ENCODE measurements at regions not wholly inside any gene's neighbourhood (a gene's known extent, or its start where the extent isn't known, plus 50 kb on each side); places are given as distances from the start of the nearest gene placed in this dataset.

DNA sequence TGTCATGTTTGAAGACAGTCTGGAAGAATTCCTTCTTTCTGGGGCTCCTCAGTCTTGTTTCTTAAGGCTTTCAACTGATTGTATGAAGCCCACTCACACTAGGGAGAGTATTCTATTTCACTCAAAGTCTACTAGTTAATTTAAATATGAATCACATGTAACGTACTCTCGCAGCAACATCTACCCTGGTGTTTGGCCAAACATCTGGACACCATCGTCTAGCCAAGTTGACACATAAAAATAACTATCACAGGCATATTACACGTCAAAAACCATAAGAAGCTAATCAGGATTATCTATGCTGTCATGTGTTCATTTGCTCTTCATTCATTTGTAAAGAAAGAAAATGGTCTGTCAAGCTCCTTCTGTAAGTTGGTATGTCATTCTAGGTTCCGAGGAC, 787.4 kb downstream of the KCNJ2 start:
- H3K4me1 ChIP-seq (ENCODE audit: control insufficient read depth in 1 of 2, insufficient read depth in 2 of 2, low read length in 2 of 2): no peaks in the 10 kb centered on the region
- H3K9me3 ChIP-seq (ENCODE audit: control insufficient read depth in 1 of 2, low read length in 2 of 2): peaks cover 0 to 5% of the 10 kb centered on the region in 2 donors
- H3K27me3 ChIP-seq (ENCODE audit: low read depth, low read length): no peaks in the 10 kb centered on the region
- no peak overlapping the region for H3K27ac ChIP-seq (ENCODE audit: low read length)
- H3K4me3 ChIP-seq (ENCODE audit: low read depth in 1 of 2, low read length in 2 of 2): no peak overlapping the region
- H3K36me3 ChIP-seq (ENCODE audit: control insufficient read depth in 1 of 2, insufficient read depth in 2 of 2, low read length in 2 of 2): no peaks in the 10 kb centered on the region

DNA sequence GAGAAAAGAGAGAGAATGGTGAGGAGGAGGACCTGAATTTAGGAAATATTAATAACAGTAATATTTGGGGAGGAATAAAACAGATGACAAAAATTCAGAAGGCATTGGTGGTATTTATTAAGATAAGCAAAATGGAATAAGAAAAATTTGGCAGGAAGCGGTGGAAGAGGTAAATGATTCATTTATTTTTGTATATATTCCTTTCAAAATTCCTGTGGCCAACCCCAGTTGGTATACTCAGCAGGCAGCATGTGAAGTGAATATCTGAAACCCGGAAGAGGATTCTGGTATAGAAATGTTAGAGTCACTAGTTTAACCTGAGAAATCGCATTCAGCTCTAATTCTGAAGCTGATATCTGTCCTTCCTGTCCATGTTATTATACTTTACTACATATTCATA, 792.0 kb downstream of the KCNJ2 start:
- no peak overlapping the region for H3K4me3 ChIP-seq (ENCODE audit: low read depth in 1 of 2, low read length in 2 of 2)
- no peak overlapping the region for H3K27ac ChIP-seq (ENCODE audit: low read length)
- no peaks in the 10 kb centered on the region for H3K4me1 ChIP-seq (ENCODE audit: control insufficient read depth in 1 of 2, insufficient read depth in 2 of 2, low read length in 2 of 2)

DNA sequence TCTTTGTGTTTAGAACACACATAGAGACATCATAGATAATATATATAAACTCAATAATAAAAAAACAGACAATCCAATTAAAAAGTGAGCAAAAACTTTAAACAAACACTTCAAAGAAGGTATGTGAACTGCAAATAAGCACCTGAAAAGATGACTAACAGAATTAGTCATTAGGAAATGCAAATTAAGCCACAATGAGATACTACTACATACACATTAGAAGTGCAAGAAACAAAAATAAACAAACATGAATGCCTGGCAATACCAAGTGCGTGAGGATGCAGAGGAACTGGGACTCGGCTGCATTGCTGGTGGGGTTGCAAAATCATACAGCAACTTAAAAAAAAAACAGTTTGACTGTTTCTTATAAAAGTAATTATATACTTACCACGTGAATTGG, 799.0 kb downstream of the KCNJ2 start:
- H3K36me3 ChIP-seq (ENCODE audit: control insufficient read depth in 1 of 2, insufficient read depth in 2 of 2, low read length in 2 of 2): no peaks in the 10 kb centered on the region
- H3K4me1 ChIP-seq (ENCODE audit: control insufficient read depth in 1 of 2, insufficient read depth in 2 of 2, low read length in 2 of 2): no peaks in the 10 kb centered on the region
- peaks cover 0 to 11% of the 10 kb centered on the region in 2 donors for H3K9me3 ChIP-seq (ENCODE audit: control insufficient read depth in 1 of 2, low read length in 2 of 2)
- H3K4me3 ChIP-seq (ENCODE audit: low read depth in 1 of 2, low read length in 2 of 2): no peak overlapping the region
- no peak overlapping the region for H3K27ac ChIP-seq (ENCODE audit: low read length)
- H3K27me3 ChIP-seq (ENCODE audit: low read depth, low read length): no peaks in the 10 kb centered on the region

More for the DNA sequence above, 792.0 kb downstream of the KCNJ2 start:
- no peaks in the 10 kb centered on the region for H3K27me3 ChIP-seq (ENCODE audit: low read depth, low read length)
- H3K36me3 ChIP-seq (ENCODE audit: control insufficient read depth in 1 of 2, insufficient read depth in 2 of 2, low read length in 2 of 2): no peaks in the 10 kb centered on the region
- H3K9me3 ChIP-seq (ENCODE audit: control insufficient read depth in 1 of 2, low read length in 2 of 2): peaks cover 0 to 7% of the 10 kb centered on the region in 2 donors

DNA sequence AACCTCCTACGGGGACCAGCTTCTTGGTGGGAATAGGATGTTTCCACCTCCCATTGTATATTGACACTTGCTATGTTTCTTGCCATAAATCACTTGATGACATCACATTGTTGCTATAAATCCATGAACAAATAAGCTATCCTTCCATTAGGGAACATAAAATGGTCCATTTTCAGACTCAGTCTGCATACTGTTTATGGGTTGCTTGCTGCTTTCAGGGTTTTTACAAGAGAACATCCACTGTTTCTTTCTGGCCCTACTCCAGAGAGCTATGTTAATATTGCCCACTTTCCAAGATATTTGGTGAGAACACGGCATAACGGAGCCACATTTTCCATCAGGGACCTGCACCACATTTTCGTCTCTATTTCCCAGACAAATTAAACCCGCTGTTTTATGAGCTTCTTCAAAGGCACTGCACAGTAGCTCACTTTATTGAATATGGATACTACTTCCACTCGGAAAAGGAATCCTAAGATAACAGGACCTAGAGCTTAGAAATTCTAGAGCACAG, 800.2 kb downstream of the KCNJ2 start:
- H3K27ac ChIP-seq (ENCODE audit: low read length): no peak overlapping the region
- peaks cover 0 to 11% of the 10 kb centered on the region in 2 donors for H3K9me3 ChIP-seq (ENCODE audit: control insufficient read depth in 1 of 2, low read length in 2 of 2)
- no peaks in the 10 kb centered on the region for H3K4me1 ChIP-seq (ENCODE audit: control insufficient read depth in 1 of 2, insufficient read depth in 2 of 2, low read length in 2 of 2)
- no peak overlapping the region for H3K4me3 ChIP-seq (ENCODE audit: low read depth in 1 of 2, low read length in 2 of 2)
- no peaks in the 10 kb centered on the region for H3K36me3 ChIP-seq (ENCODE audit: control insufficient read depth in 1 of 2, insufficient read depth in 2 of 2, low read length in 2 of 2)
- H3K27me3 ChIP-seq (ENCODE audit: low read depth, low read length): no peaks in the 10 kb centered on the region

DNA sequence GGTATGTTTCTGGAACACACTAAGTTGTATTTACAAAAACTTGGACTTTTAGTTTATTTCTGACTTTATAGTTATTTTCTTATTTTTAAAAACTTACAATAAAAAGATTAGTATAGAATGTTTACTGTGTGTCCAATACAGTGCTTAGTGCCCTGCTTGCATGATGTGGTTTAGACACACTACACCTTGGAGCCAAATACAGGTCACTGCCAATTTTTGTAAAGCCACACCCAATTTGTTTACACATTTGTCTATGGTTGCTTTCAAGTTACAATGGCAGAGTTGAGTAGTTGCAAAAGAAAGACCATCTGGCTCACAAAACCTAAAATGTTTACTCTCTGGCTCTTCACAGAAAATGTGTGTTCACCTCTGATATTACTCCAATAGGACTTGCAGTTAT, 807.1 kb downstream of the KCNJ2 start:
- Histone ChIP-seq H3K36me3 (ENCODE audit: control insufficient read depth in 1 of 2, insufficient read depth in 2 of 2, low read length in 2 of 2) (no peaks in the 10 kb centered on the region), H3K4me3 (ENCODE audit: low read depth in 1 of 2, low read length in 2 of 2) (no peak overlapping the region), H3K27me3 (ENCODE audit: low read depth, low read length) (no peaks in the 10 kb centered on the region), H3K9me3 (ENCODE audit: control insufficient read depth in 1 of 2, low read length in 2 of 2) (peaks cover 0 to 3% of the 10 kb centered on the region in 2 donors), H3K4me1 (ENCODE audit: control insufficient read depth in 1 of 2, insufficient read depth in 2 of 2, low read length in 2 of 2) (no peaks in the 10 kb centered on the region), H3K27ac (ENCODE audit: low read length) (no peak overlapping the region)

DNA sequence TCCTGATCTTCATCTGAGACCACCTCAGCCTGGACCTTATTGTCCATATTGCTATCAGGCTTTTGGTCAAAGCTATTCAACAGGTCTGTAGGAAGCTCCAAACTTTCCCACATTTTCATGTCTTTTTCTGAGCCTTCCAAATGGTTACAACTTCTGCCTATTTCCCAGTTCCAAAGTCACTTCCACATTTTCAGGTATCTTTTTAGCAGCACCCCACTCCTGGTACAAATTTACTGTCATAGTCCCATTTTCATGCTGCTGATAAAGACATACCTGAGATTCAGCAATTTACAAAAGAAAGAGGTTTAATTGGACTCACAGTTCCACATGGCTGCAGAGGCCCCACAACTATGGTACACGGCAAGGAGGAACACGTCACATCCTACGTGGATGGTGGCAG, 815.5 kb downstream of the KCNJ2 start:
- Histone ChIP-seq H3K36me3 (ENCODE audit: control insufficient read depth in 1 of 2, insufficient read depth in 2 of 2, low read length in 2 of 2) (no peaks in the 10 kb centered on the region), H3K4me3 (ENCODE audit: low read depth in 1 of 2, low read length in 2 of 2) (no peak overlapping the region), H3K9me3 (ENCODE audit: control insufficient read depth in 1 of 2, low read length in 2 of 2) (peaks cover 0 to 19% of the 10 kb centered on the region in 2 donors), H3K27me3 (ENCODE audit: low read depth, low read length) (no peaks in the 10 kb centered on the region), H3K4me1 (ENCODE audit: control insufficient read depth in 1 of 2, insufficient read depth in 2 of 2, low read length in 2 of 2) (no peaks in the 10 kb centered on the region), H3K27ac (ENCODE audit: low read length) (no peak overlapping the region)

DNA sequence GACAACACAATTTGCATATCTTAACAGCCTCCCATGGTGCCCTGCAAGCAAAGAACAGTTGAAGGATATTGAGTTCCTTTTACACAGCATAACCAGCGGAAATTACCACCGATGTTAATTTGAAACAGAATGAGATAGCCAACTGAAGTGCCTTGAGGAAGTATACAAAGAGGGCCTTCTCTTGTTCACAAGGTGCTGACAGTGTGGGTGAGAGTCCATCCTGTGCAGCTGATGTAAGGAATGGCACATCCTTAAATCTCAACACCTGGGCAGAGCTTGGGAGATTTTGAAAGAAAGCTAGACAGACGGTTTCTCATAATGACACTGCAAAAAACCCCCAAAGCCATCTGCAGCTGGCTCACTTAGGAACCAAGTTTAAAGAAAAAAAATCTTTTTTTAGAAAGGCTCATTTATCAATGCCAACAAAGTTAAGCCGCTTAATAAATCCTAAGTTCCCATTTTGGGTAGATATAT, 818.6 kb downstream of the KCNJ2 start:
- Histone ChIP-seq H3K9me3 (ENCODE audit: control insufficient read depth in 1 of 2, low read length in 2 of 2) (peaks cover 0 to 19% of the 10 kb centered on the region in 2 donors), H3K27ac (ENCODE audit: low read length) (no peak overlapping the region), H3K4me3 (ENCODE audit: low read depth in 1 of 2, low read length in 2 of 2) (no peak overlapping the region), H3K36me3 (ENCODE audit: control insufficient read depth in 1 of 2, insufficient read depth in 2 of 2, low read length in 2 of 2) (no peaks in the 10 kb centered on the region), H3K4me1 (ENCODE audit: control insufficient read depth in 1 of 2, insufficient read depth in 2 of 2, low read length in 2 of 2) (no peaks in the 10 kb centered on the region), H3K27me3 (ENCODE audit: low read depth, low read length) (no peaks in the 10 kb centered on the region)

DNA sequence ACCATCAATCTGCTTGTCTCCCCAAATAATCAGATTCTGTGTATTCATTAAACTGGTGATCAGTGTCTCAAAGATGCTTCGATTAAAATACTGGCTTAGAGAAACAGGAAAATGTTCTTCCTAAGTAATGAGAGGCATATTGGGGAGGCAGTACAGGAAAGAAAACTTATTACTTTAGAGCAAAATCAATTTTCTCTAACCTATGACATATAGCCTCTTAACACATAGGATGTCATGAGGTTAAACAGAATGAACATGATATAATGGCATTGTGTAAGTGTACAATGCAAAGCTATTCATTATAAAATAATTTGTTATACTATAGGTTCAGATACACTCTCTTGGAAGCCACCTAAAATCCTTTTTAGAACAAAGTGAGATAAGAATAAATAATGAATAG, 819.3 kb downstream of the KCNJ2 start:
- H3K4me3 ChIP-seq (ENCODE audit: low read depth in 1 of 2, low read length in 2 of 2): no peak overlapping the region
- H3K9me3 ChIP-seq (ENCODE audit: control insufficient read depth in 1 of 2, low read length in 2 of 2): peaks cover 0 to 19% of the 10 kb centered on the region in 2 donors
- no peaks in the 10 kb centered on the region for H3K36me3 ChIP-seq (ENCODE audit: control insufficient read depth in 1 of 2, insufficient read depth in 2 of 2, low read length in 2 of 2)
- no peaks in the 10 kb centered on the region for H3K27me3 ChIP-seq (ENCODE audit: low read depth, low read length)
- no peaks in the 10 kb centered on the region for H3K4me1 ChIP-seq (ENCODE audit: control insufficient read depth in 1 of 2, insufficient read depth in 2 of 2, low read length in 2 of 2)
- no peak overlapping the region for H3K27ac ChIP-seq (ENCODE audit: low read length)

DNA sequence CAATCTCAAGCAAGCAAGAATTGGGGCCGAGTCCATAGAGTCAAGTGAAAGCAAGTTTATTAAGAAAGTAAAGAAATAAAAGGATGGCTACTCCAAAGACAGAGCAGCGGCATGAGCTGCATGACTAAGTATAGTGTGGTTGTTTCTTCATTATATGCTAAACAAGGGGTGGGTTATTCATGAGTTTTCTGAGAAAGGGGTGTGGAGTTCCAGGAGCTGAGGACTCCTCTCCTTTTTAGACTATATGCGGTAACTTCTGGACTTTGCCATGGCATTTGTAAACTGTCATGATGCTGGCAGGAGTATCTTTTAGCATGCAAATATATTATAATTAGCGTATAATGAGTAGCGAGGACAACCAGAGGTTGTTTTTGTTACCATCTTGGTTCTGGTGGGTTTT, 819.9 kb downstream of the KCNJ2 start:
- H3K27me3 ChIP-seq (ENCODE audit: low read depth, low read length): no peaks in the 10 kb centered on the region
- no peaks in the 10 kb centered on the region for H3K4me1 ChIP-seq (ENCODE audit: control insufficient read depth in 1 of 2, insufficient read depth in 2 of 2, low read length in 2 of 2)
- no peaks in the 10 kb centered on the region for H3K36me3 ChIP-seq (ENCODE audit: control insufficient read depth in 1 of 2, insufficient read depth in 2 of 2, low read length in 2 of 2)
- no peak overlapping the region for H3K27ac ChIP-seq (ENCODE audit: low read length)
- no peak overlapping the region for H3K4me3 ChIP-seq (ENCODE audit: low read depth in 1 of 2, low read length in 2 of 2)
- H3K9me3 ChIP-seq (ENCODE audit: control insufficient read depth in 1 of 2, low read length in 2 of 2): peaks cover 0 to 17% of the 10 kb centered on the region in 2 donors

DNA sequence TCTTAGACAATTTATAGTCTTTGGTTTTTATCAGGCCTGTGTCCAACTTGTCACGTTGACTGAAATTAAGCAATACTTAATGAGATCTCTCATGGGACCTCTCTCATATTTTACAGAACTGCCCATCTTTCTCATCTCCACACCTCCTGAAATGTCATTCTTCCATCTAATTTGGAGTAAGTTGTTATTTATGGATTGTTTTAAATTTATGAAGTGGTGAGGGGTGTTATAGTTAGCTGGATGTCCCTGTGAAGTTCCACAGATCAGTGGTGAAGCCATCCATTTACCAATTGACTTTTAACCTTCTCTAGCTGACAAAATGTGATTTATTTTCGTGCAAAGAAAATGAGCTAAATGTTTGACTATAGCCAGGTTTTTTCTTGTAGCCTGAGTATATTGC, 824.9 kb downstream of the KCNJ2 start:
- no peaks in the 10 kb centered on the region for H3K27me3 ChIP-seq (ENCODE audit: low read depth, low read length)
- no peaks in the 10 kb centered on the region for H3K4me1 ChIP-seq (ENCODE audit: control insufficient read depth in 1 of 2, insufficient read depth in 2 of 2, low read length in 2 of 2)
- H3K27ac ChIP-seq (ENCODE audit: low read length): no peak overlapping the region
- H3K36me3 ChIP-seq (ENCODE audit: control insufficient read depth in 1 of 2, insufficient read depth in 2 of 2, low read length in 2 of 2): no peaks in the 10 kb centered on the region
- H3K4me3 ChIP-seq (ENCODE audit: low read depth in 1 of 2, low read length in 2 of 2): no peak overlapping the region
- H3K9me3 ChIP-seq (ENCODE audit: control insufficient read depth in 1 of 2, low read length in 2 of 2): no peaks in the 10 kb centered on the region

DNA sequence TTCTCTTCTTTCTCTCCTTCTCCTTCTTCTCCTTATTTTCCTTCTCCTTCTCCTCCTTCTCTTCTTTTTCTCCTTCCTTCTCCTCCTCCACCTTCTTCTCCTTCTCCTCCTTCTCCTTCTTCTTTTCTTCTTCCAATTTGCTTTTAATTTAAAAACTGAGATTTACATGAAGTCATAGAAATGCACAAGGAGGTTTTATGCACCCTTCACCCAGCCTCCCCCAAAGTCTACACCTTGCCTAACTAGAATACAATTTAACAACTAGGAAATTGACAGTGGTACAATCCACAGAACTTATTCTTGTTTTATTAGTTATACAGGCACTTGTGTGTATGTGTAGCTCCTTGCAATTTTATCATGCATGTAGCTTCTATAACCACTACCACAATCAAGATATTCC, 826.7 kb downstream of the KCNJ2 start:
- Histone ChIP-seq H3K36me3 (ENCODE audit: control insufficient read depth in 1 of 2, insufficient read depth in 2 of 2, low read length in 2 of 2) (no peaks in the 10 kb centered on the region), H3K9me3 (ENCODE audit: control insufficient read depth in 1 of 2, low read length in 2 of 2) (no peaks in the 10 kb centered on the region), H3K27ac (ENCODE audit: low read length) (no peak overlapping the region), H3K27me3 (ENCODE audit: low read depth, low read length) (no peaks in the 10 kb centered on the region), H3K4me1 (ENCODE audit: control insufficient read depth in 1 of 2, insufficient read depth in 2 of 2, low read length in 2 of 2) (no peaks in the 10 kb centered on the region), H3K4me3 (ENCODE audit: low read depth in 1 of 2, low read length in 2 of 2) (no peak overlapping the region)

DNA sequence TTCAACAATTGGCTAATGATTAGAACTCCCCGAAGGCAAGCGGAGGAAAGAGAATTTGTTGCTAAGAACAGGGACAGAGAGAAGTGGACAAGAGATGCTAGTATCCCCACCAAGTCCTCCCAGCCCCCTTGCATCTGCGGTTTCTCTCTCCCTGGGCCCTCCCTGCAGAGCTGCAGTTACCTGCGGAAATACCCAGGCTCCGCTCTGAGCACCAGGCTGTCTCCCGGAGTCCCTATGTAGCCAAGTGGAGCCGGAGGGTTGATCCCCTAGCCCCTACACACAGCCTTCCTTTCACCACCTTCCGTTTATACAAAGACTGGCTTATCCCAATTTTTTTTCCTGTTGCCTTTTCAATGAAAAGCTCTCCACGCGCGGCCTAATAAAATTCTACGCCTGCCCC, 834.4 kb downstream of the KCNJ2 start:
- no peaks in the 10 kb centered on the region for H3K9me3 ChIP-seq (ENCODE audit: control insufficient read depth in 1 of 2, low read length in 2 of 2)
- no peak overlapping the region for H3K27ac ChIP-seq (ENCODE audit: low read length)
- no peaks in the 10 kb centered on the region for H3K27me3 ChIP-seq (ENCODE audit: low read depth, low read length)
- H3K36me3 ChIP-seq (ENCODE audit: control insufficient read depth in 1 of 2, insufficient read depth in 2 of 2, low read length in 2 of 2): no peaks in the 10 kb centered on the region
- H3K4me3 ChIP-seq (ENCODE audit: low read depth in 1 of 2, low read length in 2 of 2): no peak overlapping the region
- no peaks in the 10 kb centered on the region for H3K4me1 ChIP-seq (ENCODE audit: control insufficient read depth in 1 of 2, insufficient read depth in 2 of 2, low read length in 2 of 2)
